Panc1 (cell line): ENCODE measurements at regions not wholly inside any gene's neighbourhood (a gene's known extent, or its start where the extent isn't known, plus 50 kb on each side); places are given as distances from the start of the nearest gene placed in this dataset.
A peak's percentile ranks its signal among the peaks of the same experiment; 100 is the strongest.

Source experiments
- ATAC-seq: fragments of 200-7000 bp; cut with Tn5 transposase; 2 replicates; pipeline ENCODE4 v1.9.1; 2020; ENCODE audit warnings: mild to moderate bottlenecking, moderate library complexity
- BruUV-seq: library from RNA; stranded (reverse); fragments of 400-500 nt; replicated peaks from 2 replicates; lab custom pipeline; 2021; lab: Mats Ljungman, UMichigan
- CTCF ChIA-PET: fragments of 300-600 bp; sonication (Branson Sonifier 250); formaldehyde crosslinking; loops from one replicate; lab custom pipeline; 2022; ENCODE audit warnings: antibody characterized with exemption; lab: Charles Lee
- POLR2A ChIA-PET: fragments of 300-600 bp; sonication (Branson Sonifier 250); formaldehyde crosslinking; loops from one replicate; lab custom pipeline; 2022; ENCODE audit warnings: antibody characterized with exemption; lab: Charles Lee
- DNase-seq: peaks from one replicate; pipeline ENCODE4 v3.0.0-alpha.2; 2010; ENCODE audit warnings: low read depth, low spot score
- H3K27ac ChIP-seq: 2 replicates; pipeline ENCODE4 v1.5.1; 2011; ENCODE audit warnings: mild to moderate bottlenecking, low read length, inconsistent platforms
- H3K27me3 ChIP-seq: fragments of 200-500 bp; sonication (Bioruptor generic); 2 replicates; pipeline ENCODE4 v1.6.0; 2014; ENCODE audit warnings: low read length, inconsistent platforms; ENCODE audit not compliant: control insufficient read depth, insufficient read depth
- H3K36me3 ChIP-seq: fragments of 200-500 bp; sonication (Bioruptor generic); 2 replicates; pipeline ENCODE4 v1.5.1; 2014; ENCODE audit warnings: inconsistent platforms, mild to moderate bottlenecking, low read length, moderate library complexity; ENCODE audit not compliant: control insufficient read depth, insufficient read depth
- H3K4me1 ChIP-seq: 2 replicates; pipeline ENCODE4 v1.5.1; 2011; ENCODE audit warnings: inconsistent platforms, mild to moderate bottlenecking, low read length, moderate library complexity; ENCODE audit not compliant: control insufficient read depth, insufficient read depth
- H3K4me3 ChIP-seq, 2 experiments: 2 replicates each; pipeline ENCODE4 v1.5.1; 2011 to 2012; ENCODE audit warnings: low read depth in 2 of 2, low read length in 2 of 2, mild to moderate bottlenecking in 2 of 2, inconsistent platforms in 1 of 2, moderate library complexity in 1 of 2
- H3K9me3 ChIP-seq: fragments of 200-500 bp; sonication (Bioruptor generic); 2 replicates; pipeline ENCODE4 v1.5.1; 2014; ENCODE audit warnings: low read depth, mild to moderate bottlenecking, inconsistent platforms, low read length, moderate library complexity; ENCODE audit not compliant: control insufficient read depth, insufficient read depth
- CTCF ChIP-seq: fragments of 450-650 bp; IDR thresholded peaks from 2 replicates; pipeline ENCODE4 v1.5.1; 2017; ENCODE audit warnings: mild to moderate bottlenecking
- POLR2AphosphoS5 ChIP-seq: IDR thresholded peaks from 2 replicates; pipeline ENCODE4 v1.6.1; 2012; ENCODE audit warnings: mild to moderate bottlenecking, low read depth, low read length, moderate library complexity
- REST ChIP-seq, 2 experiments: IDR thresholded peaks; 2 replicates each; pipeline ENCODE4 v1.6.1; 2011 to 2012; ENCODE audit warnings: low read depth in 2 of 2, control low read depth in 1 of 2, low read length in 1 of 2, mild to moderate bottlenecking in 1 of 2, moderate library complexity in 1 of 2; ENCODE audit not compliant: insufficient read depth in 1 of 2
- SIN3A ChIP-seq: IDR thresholded peaks from 2 replicates; pipeline ENCODE4 v1.6.1; 2012; ENCODE audit warnings: low read depth, mild to moderate bottlenecking, low read length, moderate library complexity, borderline replicate concordance; ENCODE audit not compliant: insufficient read depth
- TCF7L2 ChIP-seq: IDR thresholded peaks from 2 replicates; pipeline ENCODE4 v1.6.1; 2011; ENCODE audit warnings: mild to moderate bottlenecking, low read depth, low read length, inconsistent platforms
- in situ Hi-C: cut with HindIII; loops from 2 replicates; pipeline ENCODE4 v1.10.0; 2016; ENCODE audit warnings: low sequenced_read_pairs, low pct_unique_long_range_greater_than_20kb
- intact Hi-C: fragments of 100-400 bp; cut with micrococcal nuclease; formaldehyde crosslinking; loops from one replicate; pipeline ENCODE4 v1.10.0; 2022; ENCODE audit not compliant: unreplicated experiment

GRCh38 chr2:120949027-120949956, 213.6 kb downstream of the GLI2 start:
- H3K4me3 ChIP-seq = no peak overlapping the region

GRCh38 chr2:120949957-120950590, 214.4 kb downstream of the GLI2 start:
- BruUV-seq = no TSS peak
- intact Hi-C loops (no loop called here), in situ Hi-C loops (no loop called here)
- Histone ChIP-seq H3K27me3 (no peaks in the 10 kb centered on the region), H3K4me3 (no peak overlapping the region), H3K9me3 (no peaks in the 10 kb centered on the region), H3K4me1 (no peaks in the 10 kb centered on the region), H3K27ac (no peak overlapping the region), H3K36me3 (no peaks in the 10 kb centered on the region)
- ChIA-PET POLR2A (no interaction called here), CTCF (interaction anchor here (0.6 kb wide), 1 partner anchor 135 kb away, joined by 3 read pairs; no protein-coding TSS in a partner anchor)
- TF ChIP-seq REST (IDR thresholded peaks at IDR 0.05; ENCODE audit: insufficient read depth in 1 of 2, low read depth in 2 of 2, low read length in 1 of 2) (no peak), POLR2AphosphoS5 (no peak), CTCF (no peak), TCF7L2 (no peak), SIN3A (no peak)
- ATAC-seq = no peak
- no peak for DNase-seq

More at GRCh38 chr2:120949027-120949956, 213.6 kb downstream of the GLI2 start:
- no peaks in the 10 kb centered on the region for H3K9me3 ChIP-seq
- H3K36me3 ChIP-seq = no peaks in the 10 kb centered on the region
- H3K27me3 ChIP-seq = no peaks in the 10 kb centered on the region
- TF ChIP-seq POLR2AphosphoS5 = no peak
- BruUV-seq = no TSS peak
- peak; percentile 52 for ATAC-seq
- in situ Hi-C loops = no loop called here
- intact Hi-C loops = no loop called here
- no peak for DNase-seq
- POLR2A ChIA-PET = no interaction called here
- no peak overlapping the region for H3K27ac ChIP-seq
- CTCF ChIA-PET = interaction anchor here (1.0 kb wide), 1 partner anchor 213 kb away, joined by 3 read pairs; the partner anchor contains the start of gene GLI2
- no peaks in the 10 kb centered on the region for H3K4me1 ChIP-seq

GRCh38 chr2:120951693-120952092, 216.0 kb downstream of the GLI2 start:
- Histone ChIP-seq H3K4me1 (no peaks in the 10 kb centered on the region), H3K4me3 (no peak overlapping the region), H3K36me3 (no peaks in the 10 kb centered on the region), H3K9me3 (no peaks in the 10 kb centered on the region), H3K27me3 (no peaks in the 10 kb centered on the region), H3K27ac (no peak overlapping the region)
- TF ChIP-seq CTCF = no peak
- intact Hi-C loops = no loop called here
- ChIA-PET CTCF (no interaction called here), POLR2A (no interaction called here)
- in situ Hi-C loops = no loop called here
- BruUV-seq = no TSS peak
- DNase-seq (no peak), ATAC-seq (no peak)
